Kidney (tissue), 13 donors: ENCODE measurements at regions not wholly inside any gene's neighbourhood (a gene's known extent, or its start where the extent isn't known, plus 50 kb on each side); places are given as distances from the start of the nearest gene placed in this dataset.
A peak's percentile ranks its signal among the peaks of the same experiment; 100 is the strongest.

Experiments
- DNase-seq, 5 donors: peaks; one replicate each; pipeline ENCODE4 v3.0.0-alpha.2; 2013 to 2020
- FAIRE-seq: peaks from 2 replicates; lab custom pipeline; 2012; peaks lifted over from hg19 to GRCh38; lab: Jason Lieb, UNC
- H3K27ac ChIP-seq, 2 donors: one replicate each; pipeline ENCODE4 v1.7.0; 2013; ENCODE audit warnings: low read depth in 2 of 2, low read length in 2 of 2, inconsistent platforms in 1 of 2
- H3K27me3 ChIP-seq: one replicate; pipeline ENCODE4 v1.7.1; 2013; ENCODE audit warnings: low read length, inconsistent platforms; ENCODE audit not compliant: control insufficient read depth, insufficient read depth
- H3K36me3 ChIP-seq, 3 donors: one replicate each; pipeline versions ENCODE4 v1.7.0 to v1.7.1; 2013; ENCODE audit warnings: low read length in 3 of 3, control low read depth in 1 of 3, inconsistent platforms in 1 of 3; ENCODE audit not compliant: insufficient read depth in 3 of 3, control insufficient read depth in 2 of 3
- H3K4me1 ChIP-seq, 3 donors: one replicate each; pipeline versions ENCODE4 v1.7.0 to v1.7.1; 2013; ENCODE audit warnings: low read length in 3 of 3, inconsistent platforms in 1 of 3, low read depth in 1 of 3; ENCODE audit not compliant: control insufficient read depth in 2 of 3, insufficient read depth in 2 of 3
- H3K4me3 ChIP-seq, 3 donors: one replicate each; pipeline versions ENCODE4 v1.7.0 to v1.8.1; 2013; ENCODE audit warnings: low read length in 3 of 3, control low read depth in 1 of 3, inconsistent platforms in 1 of 3
- H3K9ac ChIP-seq, 3 donors: one replicate each; pipeline versions ENCODE4 v1.7.0 to v1.7.1; 2013; ENCODE audit warnings: low read length in 3 of 3, control low read depth in 1 of 3, inconsistent platforms in 1 of 3
- H3K9me3 ChIP-seq, 3 donors: one replicate each; pipeline versions ENCODE4 v1.7.0 to v1.7.1; 2013; ENCODE audit warnings: low read length in 3 of 3, control low read depth in 1 of 3, inconsistent platforms in 1 of 3; ENCODE audit not compliant: control insufficient read depth in 2 of 3, insufficient read depth in 1 of 3
- intact Hi-C: fragments of 100-400 bp; cut with DNase I; formaldehyde crosslinking; loops from one replicate; pipeline ENCODE4 v1.11.1; 2022
- TF ChIP-seq, protein P1 (sequence below): IDR thresholded peaks from 3 replicates; pipeline ENCODE4 v1.5.1; 2012; ENCODE audit warnings: mild to moderate bottlenecking, moderate library complexity, borderline replicate concordance; ENCODE audit not compliant: insufficient read depth; ENCODE audit errors: extremely low read depth
- donor health status: control.
- donor health status: control.
- donor health status: control.
- donor health status: control.
- donor health status: control.
- donor health status: DM: yes; HTN: yes; CAD: no.
- donor health status: Normal renal cell carcinoma (clear cell type).

DNA sequence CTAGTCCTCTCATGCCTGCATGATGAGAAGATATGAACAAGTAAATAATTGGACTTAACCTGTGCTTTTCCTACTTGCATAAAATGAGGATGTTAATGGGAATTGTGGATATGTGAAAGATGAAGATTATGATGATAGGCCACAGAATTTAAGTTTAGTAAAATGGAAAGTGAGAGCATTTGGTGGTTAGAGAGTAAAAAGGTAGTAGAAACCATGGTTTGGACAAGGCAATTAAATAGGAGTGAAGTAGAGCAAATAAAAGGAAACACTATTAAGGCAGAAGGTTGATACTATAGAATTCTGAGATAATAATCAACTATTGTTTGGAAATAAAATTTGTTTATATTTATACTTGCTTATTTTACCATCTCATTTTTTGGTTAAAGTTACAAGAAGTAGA, 1162.5 kb downstream of the MRPL39 start:
- Histone ChIP-seq H3K4me1 (no peaks in the 10 kb centered on the region), H3K27ac (no peak overlapping the region), H3K9ac (no peak overlapping the region), H3K4me3 (no peak overlapping the region), H3K36me3 (no peaks in the 10 kb centered on the region), H3K27me3 (no peaks in the 10 kb centered on the region), H3K9me3 (no peaks in the 10 kb centered on the region)
- TF ChIP-seq, protein P1, sequence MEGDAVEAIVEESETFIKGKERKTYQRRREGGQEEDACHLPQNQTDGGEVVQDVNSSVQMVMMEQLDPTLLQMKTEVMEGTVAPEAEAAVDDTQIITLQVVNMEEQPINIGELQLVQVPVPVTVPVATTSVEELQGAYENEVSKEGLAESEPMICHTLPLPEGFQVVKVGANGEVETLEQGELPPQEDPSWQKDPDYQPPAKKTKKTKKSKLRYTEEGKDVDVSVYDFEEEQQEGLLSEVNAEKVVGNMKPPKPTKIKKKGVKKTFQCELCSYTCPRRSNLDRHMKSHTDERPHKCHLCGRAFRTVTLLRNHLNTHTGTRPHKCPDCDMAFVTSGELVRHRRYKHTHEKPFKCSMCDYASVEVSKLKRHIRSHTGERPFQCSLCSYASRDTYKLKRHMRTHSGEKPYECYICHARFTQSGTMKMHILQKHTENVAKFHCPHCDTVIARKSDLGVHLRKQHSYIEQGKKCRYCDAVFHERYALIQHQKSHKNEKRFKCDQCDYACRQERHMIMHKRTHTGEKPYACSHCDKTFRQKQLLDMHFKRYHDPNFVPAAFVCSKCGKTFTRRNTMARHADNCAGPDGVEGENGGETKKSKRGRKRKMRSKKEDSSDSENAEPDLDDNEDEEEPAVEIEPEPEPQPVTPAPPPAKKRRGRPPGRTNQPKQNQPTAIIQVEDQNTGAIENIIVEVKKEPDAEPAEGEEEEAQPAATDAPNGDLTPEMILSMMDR: no peak
- DNase-seq: no peak
- FAIRE-seq: peak; percentile 23
- intact Hi-C loops: no loop called here

DNA sequence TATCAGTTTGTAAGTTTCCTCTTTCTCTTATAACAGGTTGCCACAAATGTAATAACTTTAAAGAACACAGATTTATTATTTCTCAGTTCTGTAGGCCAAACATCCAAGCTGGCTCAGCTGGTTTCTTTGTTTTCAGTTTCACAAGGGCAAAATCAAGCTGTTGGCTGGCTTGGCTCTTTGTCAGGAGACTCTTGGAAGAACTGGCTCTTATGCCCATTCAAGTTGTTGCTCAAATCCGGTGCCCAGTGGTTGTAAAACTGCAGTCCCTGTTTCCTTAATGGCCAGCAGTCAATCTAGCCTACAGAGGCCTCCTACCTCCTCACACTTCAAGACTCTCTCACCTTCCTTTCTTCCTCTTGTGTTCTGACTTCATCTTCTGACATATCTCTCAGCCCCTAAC, 1171.0 kb downstream of the MRPL39 start:
- Histone ChIP-seq H3K27me3 (no peaks in the 10 kb centered on the region), H3K9ac (no peak overlapping the region), H3K27ac (no peak overlapping the region), H3K4me1 (no peaks in the 10 kb centered on the region), H3K4me3 (no peak overlapping the region), H3K9me3 (no peaks in the 10 kb centered on the region), H3K36me3 (no peaks in the 10 kb centered on the region)
- FAIRE-seq: no peak
- intact Hi-C loops: no loop called here
- DNase-seq: no peak
- TF ChIP-seq, protein P1: no peak

DNA sequence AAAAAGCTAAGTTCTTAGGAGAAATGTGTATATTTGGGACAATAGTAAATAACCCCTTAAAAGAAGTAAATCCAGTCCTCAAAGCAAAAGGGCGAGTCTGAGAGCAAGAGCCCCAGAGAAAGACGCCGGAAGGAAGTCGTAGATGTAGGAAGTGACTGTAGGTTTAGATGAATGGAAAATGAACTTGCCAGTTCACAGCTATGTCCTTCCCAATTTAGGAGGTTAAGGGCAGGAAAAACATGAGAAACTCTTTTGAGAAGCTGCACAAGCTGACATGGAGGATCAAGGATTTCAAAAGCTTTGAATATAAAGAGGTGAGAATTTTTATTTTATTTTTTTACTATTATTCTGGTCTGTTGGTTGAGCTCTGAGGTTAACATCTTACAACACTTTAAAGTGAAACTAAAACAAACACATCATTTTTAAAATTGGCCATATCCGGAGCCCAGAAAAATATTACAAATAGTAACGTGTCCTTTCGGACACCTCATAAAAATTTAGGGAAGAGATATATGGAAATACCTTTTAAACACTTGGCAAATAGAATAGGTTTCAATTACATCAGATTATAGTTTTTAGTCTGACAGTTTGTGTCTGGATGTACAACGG, 1178.6 kb downstream of the MRPL39 start:
- intact Hi-C loops: no loop called here
- Histone ChIP-seq H3K9ac (no peak overlapping the region), H3K4me3 (no peak overlapping the region), H3K4me1 (no peaks in the 10 kb centered on the region), H3K36me3 (no peaks in the 10 kb centered on the region), H3K27me3 (no peaks in the 10 kb centered on the region), H3K9me3 (no peaks in the 10 kb centered on the region), H3K27ac (no peak overlapping the region)
- DNase-seq (no peak), FAIRE-seq (no peak)
- TF ChIP-seq, protein P1: no peak

DNA sequence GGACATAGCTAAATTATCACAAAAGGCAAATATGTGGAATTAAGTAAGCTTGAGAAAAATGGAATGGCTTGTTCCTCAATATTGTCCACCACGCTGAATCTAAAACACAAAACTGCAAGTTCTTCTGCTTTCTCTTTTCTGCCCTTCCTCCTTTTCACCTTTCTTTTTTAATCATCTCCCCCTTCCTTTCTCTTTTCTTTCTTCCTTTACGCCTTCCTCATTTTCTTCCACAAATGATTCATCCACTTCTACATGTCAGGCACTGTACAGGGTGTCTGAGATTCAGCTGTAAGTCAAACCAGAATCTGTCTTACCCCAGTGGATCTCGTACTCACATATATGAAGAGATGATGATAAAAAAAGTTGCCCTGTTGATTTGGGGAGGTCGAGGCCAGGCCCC, 1182.5 kb downstream of the MRPL39 start:
- H3K4me1 ChIP-seq: no peaks in the 10 kb centered on the region
- FAIRE-seq (no peak), DNase-seq (no peak)
- TF ChIP-seq, protein P1: no peak
- no peak overlapping the region for H3K9ac ChIP-seq
- H3K4me3 ChIP-seq: no peak overlapping the region
- no peak overlapping the region for H3K27ac ChIP-seq
- H3K27me3 ChIP-seq: no peaks in the 10 kb centered on the region
- peaks cover 0 to 4% (median 3%) of the 10 kb centered on the region in 3 donors for H3K9me3 ChIP-seq
- intact Hi-C loops: no loop called here
- no peaks in the 10 kb centered on the region for H3K36me3 ChIP-seq
